ENCODE measurements at regions not wholly inside any gene's neighbourhood (a gene's known extent, or its start where the extent isn't known, plus 50 kb on each side); places are given as distances from the start of the nearest gene placed in this dataset.
"Not testable (repeated sequence)": the region's sequence is repeated elsewhere in the genome, so short reads cannot be mapped to it uniquely, and the experiment has no call there.

GRCh38 chr3:164732166-164732565, 346.1 kb downstream of the SI start:
- POLR2A ChIA-PET, result no interaction called here
- WGBS (ENCODE audit: insufficient coverage), result no CpG with 5 or more reads among the region's 1 CpG
- no peak overlapping the region for H3K4me3 ChIP-seq (ENCODE audit: control insufficient read depth in 1 of 2, extremely low read depth in 1 of 2, low read length in 1 of 2)

GRCh38 chr3:164730815-164731360, 347.4 kb downstream of the SI start:
- ChIA-PET CTCF (no interaction called here), POLR2A (no interaction called here)
- WGBS (ENCODE audit: insufficient coverage), result 80% methylated on average over 2 of the region's 6 CpGs
- no peak overlapping the region for H3K27ac Mint-ChIP-seq
- Histone ChIP-seq H3K9me3 (no peaks in the 10 kb centered on the region), H3K27me3 (replicated peaks in 1 of 2; ENCODE audit: control insufficient read depth in 2 of 2, extremely low read depth in 1 of 2, insufficient read depth in 2 of 2, low read length in 1 of 2) (no peaks in the 10 kb centered on the region), H3K36me3 (ENCODE audit: control insufficient read depth in 2 of 2, extremely low read depth in 1 of 2, insufficient read depth in 1 of 2, low read length in 1 of 2) (no peaks in the 10 kb centered on the region), H3K4me1 (ENCODE audit: control insufficient read depth in 1 of 2, extremely low read depth in 1 of 2, insufficient read depth in 2 of 2, low read length in 2 of 2) (no peaks in the 10 kb centered on the region), H3K27ac (ENCODE audit: low read length) (no peak overlapping the region), H3K4me3 (ENCODE audit: control insufficient read depth in 1 of 2, extremely low read depth in 1 of 2, low read length in 1 of 2) (no peak overlapping the region)
- no peak overlapping the region for H3K4me3 Mint-ChIP-seq
- ATAC-seq (replicated peaks in 1 of 4), result no peak
- no peak for DNase-seq
- no peaks in the 10 kb centered on the region for H3K4me1 Mint-ChIP-seq
- H3K36me3 Mint-ChIP-seq, result no peaks in the 10 kb centered on the region
- H3K27me3 Mint-ChIP-seq, result no peaks in the 10 kb centered on the region
- H3K9me3 Mint-ChIP-seq, result peaks cover 3 to 6% (median 4%) of the 10 kb centered on the region in 3 donors

More at GRCh38 chr3:164732166-164732565, 346.1 kb downstream of the SI start:
- no peaks in the 10 kb centered on the region for H3K4me1 ChIP-seq (ENCODE audit: control insufficient read depth in 1 of 2, extremely low read depth in 1 of 2, insufficient read depth in 2 of 2, low read length in 2 of 2)
- no peaks in the 10 kb centered on the region for H3K27me3 Mint-ChIP-seq
- no peaks in the 10 kb centered on the region for H3K9me3 ChIP-seq
- H3K4me1 Mint-ChIP-seq, result no peaks in the 10 kb centered on the region
- no peaks in the 10 kb centered on the region for H3K36me3 Mint-ChIP-seq
- CTCF ChIA-PET, result no interaction called here
- H3K9me3 Mint-ChIP-seq, result peaks cover 4 to 12% (median 7%) of the 10 kb centered on the region in 3 donors
- no peaks in the 10 kb centered on the region for H3K27me3 ChIP-seq (replicated peaks in 1 of 2; ENCODE audit: control insufficient read depth in 2 of 2, extremely low read depth in 1 of 2, insufficient read depth in 2 of 2, low read length in 1 of 2)
- ATAC-seq (replicated peaks in 1 of 4), result no peak
- no peak for DNase-seq
- H3K4me3 Mint-ChIP-seq, result no peak overlapping the region
- no peaks in the 10 kb centered on the region for H3K36me3 ChIP-seq (ENCODE audit: control insufficient read depth in 2 of 2, extremely low read depth in 1 of 2, insufficient read depth in 1 of 2, low read length in 1 of 2)
- H3K27ac Mint-ChIP-seq, result no peak overlapping the region
- H3K27ac ChIP-seq (ENCODE audit: low read length), result no peak overlapping the region

GRCh38 chr3:164723396-164723795, 354.9 kb downstream of the SI start:
- CTCF ChIA-PET, result no interaction called here
- no peak overlapping the region for H3K27ac Mint-ChIP-seq
- Histone ChIP-seq H3K4me1 (ENCODE audit: control insufficient read depth in 1 of 2, extremely low read depth in 1 of 2, insufficient read depth in 2 of 2, low read length in 2 of 2) (no peaks in the 10 kb centered on the region), H3K4me3 (ENCODE audit: control insufficient read depth in 1 of 2, extremely low read depth in 1 of 2, low read length in 1 of 2) (no peak overlapping the region), H3K27ac (ENCODE audit: low read length) (no peak overlapping the region), H3K27me3 (replicated peaks in 1 of 2; ENCODE audit: control insufficient read depth in 2 of 2, extremely low read depth in 1 of 2, insufficient read depth in 2 of 2, low read length in 1 of 2) (no peaks in the 10 kb centered on the region), H3K9me3 (no peaks in the 10 kb centered on the region), H3K36me3 (ENCODE audit: control insufficient read depth in 2 of 2, extremely low read depth in 1 of 2, insufficient read depth in 1 of 2, low read length in 1 of 2) (no peaks in the 10 kb centered on the region)
- H3K9me3 Mint-ChIP-seq, result peaks cover 10 to 17% (median 12%) of the 10 kb centered on the region in 3 donors
- no peaks in the 10 kb centered on the region for H3K4me1 Mint-ChIP-seq
- POLR2A ChIA-PET, result no interaction called here
- no peak overlapping the region for H3K4me3 Mint-ChIP-seq
- DNase-seq (no peak), ATAC-seq (replicated peaks in 1 of 4) (no peak)
- H3K36me3 Mint-ChIP-seq, result no peaks in the 10 kb centered on the region
- 83% methylated on average over 1 of the region's 4 CpGs for WGBS (ENCODE audit: insufficient coverage)
- no peaks in the 10 kb centered on the region for H3K27me3 Mint-ChIP-seq

GRCh38 chr3:164702808-164703207, 375.5 kb downstream of the SI start:
- H3K4me1 Mint-ChIP-seq; H3K4me1 ChIP-seq (ENCODE audit: control insufficient read depth in 1 of 2, extremely low read depth in 1 of 2, insufficient read depth in 2 of 2, low read length in 2 of 2); H3K27ac Mint-ChIP-seq; H3K9me3 ChIP-seq; DNase-seq; ATAC-seq (replicated peaks in 1 of 4); H3K27me3 ChIP-seq (replicated peaks in 1 of 2; ENCODE audit: control insufficient read depth in 2 of 2, extremely low read depth in 1 of 2, insufficient read depth in 2 of 2, low read length in 1 of 2); CTCF ChIA-PET; H3K27me3 Mint-ChIP-seq; H3K4me3 ChIP-seq (ENCODE audit: control insufficient read depth in 1 of 2, extremely low read depth in 1 of 2, low read length in 1 of 2); H3K36me3 Mint-ChIP-seq; H3K9me3 Mint-ChIP-seq; H3K27ac ChIP-seq (ENCODE audit: low read length); POLR2A ChIA-PET; H3K4me3 Mint-ChIP-seq; H3K36me3 ChIP-seq (ENCODE audit: control insufficient read depth in 2 of 2, extremely low read depth in 1 of 2, insufficient read depth in 1 of 2, low read length in 1 of 2): not testable (repeated sequence)
- WGBS (ENCODE audit: insufficient coverage), result 69% methylated on average over 6 of the region's 13 CpGs

GRCh38 chr3:164687902-164688301, 390.4 kb downstream of the SI start:
- H3K27ac Mint-ChIP-seq, result no peak overlapping the region
- Histone ChIP-seq H3K4me1 (ENCODE audit: control insufficient read depth in 1 of 2, extremely low read depth in 1 of 2, insufficient read depth in 2 of 2, low read length in 2 of 2) (no peaks in the 10 kb centered on the region), H3K27ac (ENCODE audit: low read length) (no peak overlapping the region), H3K9me3 (no peaks in the 10 kb centered on the region), H3K4me3 (ENCODE audit: control insufficient read depth in 1 of 2, extremely low read depth in 1 of 2, low read length in 1 of 2) (no peak overlapping the region), H3K36me3 (ENCODE audit: control insufficient read depth in 2 of 2, extremely low read depth in 1 of 2, insufficient read depth in 1 of 2, low read length in 1 of 2) (no peaks in the 10 kb centered on the region), H3K27me3 (replicated peaks in 1 of 2; ENCODE audit: control insufficient read depth in 2 of 2, extremely low read depth in 1 of 2, insufficient read depth in 2 of 2, low read length in 1 of 2) (no peaks in the 10 kb centered on the region)
- H3K27me3 Mint-ChIP-seq, result no peaks in the 10 kb centered on the region
- H3K36me3 Mint-ChIP-seq, result no peaks in the 10 kb centered on the region
- no peak overlapping the region for H3K4me3 Mint-ChIP-seq
- CTCF ChIA-PET, result no interaction called here
- POLR2A ChIA-PET, result no interaction called here
- DNase-seq (no peak), ATAC-seq (replicated peaks in 1 of 4) (no peak)
- WGBS (ENCODE audit: insufficient coverage), result no CpG with 5 or more reads among the region's 1 CpG
- H3K9me3 Mint-ChIP-seq, result peaks cover 0 to 13% (median 7%) of the 10 kb centered on the region in 3 donors
- H3K4me1 Mint-ChIP-seq, result no peaks in the 10 kb centered on the region

- H3K36me3 Mint-ChIP-seq, result no peaks in the 10 kb centered on the region
- no peaks in the 10 kb centered on the region for H3K4me1 ChIP-seq (ENCODE audit: control insufficient read depth in 1 of 2, extremely low read depth in 1 of 2, insufficient read depth in 2 of 2, low read length in 2 of 2)
- H3K4me1 Mint-ChIP-seq, result no peaks in the 10 kb centered on the region
- no peak overlapping the region for H3K4me3 Mint-ChIP-seq
- no peaks in the 10 kb centered on the region for H3K9me3 ChIP-seq
- 22% methylated on average over 1 of the region's 3 CpGs for WGBS (ENCODE audit: insufficient coverage)
- H3K27ac ChIP-seq (ENCODE audit: low read length), result no peak overlapping the region
- H3K9me3 Mint-ChIP-seq, result peaks cover 0 to 13% (median 7%) of the 10 kb centered on the region in 3 donors
- H3K27me3 Mint-ChIP-seq, result no peaks in the 10 kb centered on the region
- H3K27ac Mint-ChIP-seq, result no peak overlapping the region
- POLR2A ChIA-PET, result no interaction called here
- H3K4me3 ChIP-seq (ENCODE audit: control insufficient read depth in 1 of 2, extremely low read depth in 1 of 2, low read length in 1 of 2), result no peak overlapping the region
- CTCF ChIA-PET, result no interaction called here
- no peaks in the 10 kb centered on the region for H3K36me3 ChIP-seq (ENCODE audit: control insufficient read depth in 2 of 2, extremely low read depth in 1 of 2, insufficient read depth in 1 of 2, low read length in 1 of 2)
- no peak for ATAC-seq (replicated peaks in 1 of 4)
- DNase-seq, result no peak
- no peaks in the 10 kb centered on the region for H3K27me3 ChIP-seq (replicated peaks in 1 of 2; ENCODE audit: control insufficient read depth in 2 of 2, extremely low read depth in 1 of 2, insufficient read depth in 2 of 2, low read length in 1 of 2)
These were observed 391.1 kb downstream of the SI start for GRCh38 chr3:164687211-164687610.

GRCh38 chr3:164683489-164683888, 394.8 kb downstream of the SI start:
- Mint-ChIP-seq H3K4me3 (no peak overlapping the region), H3K27me3 (no peaks in the 10 kb centered on the region), H3K4me1 (no peaks in the 10 kb centered on the region), H3K9me3 (peaks cover 0 to 15% (median 8%) of the 10 kb centered on the region in 3 donors), H3K36me3 (no peaks in the 10 kb centered on the region), H3K27ac (no peak overlapping the region)
- Histone ChIP-seq H3K36me3 (ENCODE audit: control insufficient read depth in 2 of 2, extremely low read depth in 1 of 2, insufficient read depth in 1 of 2, low read length in 1 of 2) (no peaks in the 10 kb centered on the region), H3K4me3 (ENCODE audit: control insufficient read depth in 1 of 2, extremely low read depth in 1 of 2, low read length in 1 of 2) (no peak overlapping the region), H3K4me1 (ENCODE audit: control insufficient read depth in 1 of 2, extremely low read depth in 1 of 2, insufficient read depth in 2 of 2, low read length in 2 of 2) (no peaks in the 10 kb centered on the region), H3K9me3 (no peaks in the 10 kb centered on the region), H3K27ac (ENCODE audit: low read length) (no peak overlapping the region), H3K27me3 (replicated peaks in 1 of 2; ENCODE audit: control insufficient read depth in 2 of 2, extremely low read depth in 1 of 2, insufficient read depth in 2 of 2, low read length in 1 of 2) (no peaks in the 10 kb centered on the region)
- CTCF ChIA-PET, result no interaction called here
- ATAC-seq (replicated peaks in 1 of 4) (no peak), DNase-seq (no peak)
- WGBS (ENCODE audit: insufficient coverage), result 63% methylated on average over 1 of the region's 3 CpGs
- POLR2A ChIA-PET, result no interaction called here

Measured in T-cell (primary cell).